HepG2 (cell line): ENCODE measurements at regions not wholly inside any gene's neighbourhood (a gene's known extent, or its start where the extent isn't known, plus 50 kb on each side); places are given as distances from the start of the nearest gene placed in this dataset.

Source experiments
- ATF1 ChIP-seq: IDR thresholded peaks from 2 replicates; pipeline ENCODE4 v1.6.1; 2016; ENCODE audit warnings: mild to moderate bottlenecking, control low read depth
- FOSL1 ChIP-seq: sonication (generic); formaldehyde crosslinking; IDR thresholded peaks from 2 replicates; pipeline ENCODE4 v1.9.0; 2021; ENCODE audit warnings: missing genetic modification reagents, borderline replicate concordance
- FOXA3 ChIP-seq: IDR thresholded peaks from 2 replicates; pipeline ENCODE4 v1.6.1; 2016; ENCODE audit warnings: missing genetic modification reagents, missing compliant biosample characterization
- SRSF4 ChIP-seq: fragments of 200-400 bp; formaldehyde crosslinking; IDR thresholded peaks from one replicate; pipeline ENCODE4 v1.6.1; 2018; ENCODE audit warnings: mild to moderate bottlenecking, low read depth, low read length, moderate library complexity; ENCODE audit not compliant: poor library complexity, severe bottlenecking
- SYNCRIP ChIP-seq: fragments of 200-400 bp; formaldehyde crosslinking; IDR thresholded peaks from 2 replicates; pipeline ENCODE4 v1.6.1; 2018; ENCODE audit warnings: mild to moderate bottlenecking, low read depth, low read length; ENCODE audit not compliant: insufficient read depth
- TGIF2 ChIP-seq: IDR thresholded peaks from 2 replicates; pipeline ENCODE4 v1.6.1; 2016; ENCODE audit warnings: control low read depth, missing compliant biosample characterization
- ZBTB26 ChIP-seq: IDR thresholded peaks from 2 replicates; pipeline ENCODE4 v1.6.1; 2016; ENCODE audit warnings: missing compliant biosample characterization, missing genetic modification reagents, borderline replicate concordance
- ZBTB40 ChIP-seq, 2 experiments: fragments of 450-650 bp in 1 of 2; sonication (generic) in 1 of 2; formaldehyde crosslinking in 1 of 2; IDR thresholded peaks; 2 replicates each; pipeline versions ENCODE4 v1.6.1 to v1.8.0; 2016 to 2022; ENCODE audit warnings: antibody characterized with exemption in 1 of 2, mild to moderate bottlenecking in 1 of 2, missing genetic modification reagents in 1 of 2
- ZNF138 ChIP-seq: sonication (generic); formaldehyde crosslinking; IDR thresholded peaks from 2 replicates; pipeline ENCODE4 v1.5.0; 2020; ENCODE audit warnings: mild to moderate bottlenecking, low read depth, missing genetic modification reagents

GRCh38 chr4:28948501-28948900 is 1771.7 kb upstream of the PCDH7 start (continued):
- TF ChIP-seq ZBTB40 (IDR thresholded peaks at IDR 0.05): no peak
- TF ChIP-seq ZBTB40 (CRISPR knock-in tag; IDR thresholded peaks at IDR 0.05): no peak
- no peak for TF ChIP-seq SYNCRIP
- TF ChIP-seq TGIF2 (CRISPR knock-in tag): no peak
- TF ChIP-seq ZBTB26 (CRISPR knock-in tag): no peak
- no peak for TF ChIP-seq SRSF4
- TF ChIP-seq FOXA3 (CRISPR knock-in tag): no peak
- TF ChIP-seq ZNF138 (CRISPR knock-in tag): no peak
- no peak for TF ChIP-seq ATF1 (CRISPR knock-in tag)
- TF ChIP-seq FOSL1: no peak
